GM23338 (cell line): ENCODE measurements at regions not wholly inside any gene's neighbourhood (a gene's known extent, or its start where the extent isn't known, plus 50 kb on each side); places are given as distances from the start of the nearest gene placed in this dataset.

Source experiments
- ATAC-seq: fragments of 200-7000 bp; cut with Tn5 transposase; 3 replicates; pipeline ENCODE4 v1.9.1; 2020
- DNase-seq: peaks from one replicate; pipeline ENCODE4 v3.0.0-alpha.2; 2015; ENCODE audit warnings: low spot score
- H2AFZ ChIP-seq: fragments of 200-600 bp; sonication (generic); 2 replicates; pipeline ENCODE4 v1.8.0; 2016; ENCODE audit warnings: antibody characterized with exemption, mild to moderate bottlenecking, moderate library complexity
- H3F3A ChIP-seq: fragments of 200-600 bp; sonication (generic); replicated peaks from 2 replicates; pipeline ENCODE4 v1.8.0; 2017; ENCODE audit warnings: antibody characterized with exemption, mixed run types, low read depth
- H3K27ac ChIP-seq: fragments of 200-600 bp; sonication (generic); 2 replicates; pipeline ENCODE4 v1.6.1; 2016; ENCODE audit warnings: low read depth
- H3K27me3 ChIP-seq: fragments of 200-600 bp; sonication (generic); 2 replicates; pipeline ENCODE4 v1.8.0; 2016; ENCODE audit warnings: mild to moderate bottlenecking, mixed run types, moderate library complexity; ENCODE audit not compliant: insufficient read depth
- H3K36me3 ChIP-seq: fragments of 200-600 bp; sonication (generic); 2 replicates; pipeline ENCODE4 v1.8.0; 2016; ENCODE audit warnings: mild to moderate bottlenecking; ENCODE audit not compliant: insufficient read depth
- H3K4me1 ChIP-seq: fragments of 200-600 bp; sonication (generic); 2 replicates; pipeline ENCODE4 v1.8.0; 2016; ENCODE audit warnings: mild to moderate bottlenecking, moderate library complexity; ENCODE audit not compliant: insufficient read depth
- H3K4me2 ChIP-seq: fragments of 200-600 bp; sonication (generic); 2 replicates; pipeline ENCODE4 v1.7.1; 2017; ENCODE audit warnings: mixed run types
- H3K4me3 ChIP-seq: fragments of 200-600 bp; sonication (generic); 2 replicates; pipeline ENCODE4 v1.6.1; 2016; ENCODE audit warnings: mixed run types
- H3K79me2 ChIP-seq: fragments of 200-600 bp; sonication (generic); replicated peaks from 2 replicates; pipeline ENCODE4 v1.8.0; 2017; ENCODE audit warnings: mild to moderate bottlenecking; ENCODE audit not compliant: insufficient read depth
- H3K9me2 ChIP-seq: fragments of 200-600 bp; sonication (generic); 2 replicates; pipeline ENCODE4 v1.8.0; 2017; ENCODE audit not compliant: insufficient read depth
- H4K20me1 ChIP-seq: fragments of 200-600 bp; sonication (generic); replicated peaks from 2 replicates; pipeline ENCODE4 v1.8.0; 2017; ENCODE audit warnings: mild to moderate bottlenecking; ENCODE audit not compliant: insufficient read depth
- H3K27ac Mint-ChIP-seq: 2 replicates; pipeline ENCODE4 v1.8.0; 2020; ENCODE audit warnings: inconsistent platforms, mild to moderate bottlenecking, moderate library complexity, mixed read lengths
- H3K27me3 Mint-ChIP-seq: 3 replicates; pipeline ENCODE4 v1.8.0; 2022; ENCODE audit warnings: low read depth, mild to moderate bottlenecking, moderate library complexity, mixed read lengths, inconsistent platforms; ENCODE audit not compliant: insufficient read depth, poor library complexity
- H3K36me3 Mint-ChIP-seq: 3 replicates; pipeline ENCODE4 v1.8.0; 2021; ENCODE audit warnings: low read depth, mild to moderate bottlenecking, inconsistent platforms, moderate library complexity, mixed read lengths
- H3K4me1 Mint-ChIP-seq: 3 replicates; pipeline ENCODE4 v1.8.0; 2020; ENCODE audit warnings: mild to moderate bottlenecking, inconsistent platforms, mixed read lengths
- H3K4me3 Mint-ChIP-seq: 3 replicates; pipeline ENCODE4 v1.8.0; 2021; ENCODE audit warnings: moderate library complexity, mild to moderate bottlenecking, inconsistent platforms, mixed read lengths
- H3K9me3 Mint-ChIP-seq: 3 replicates; pipeline ENCODE4 v1.8.0; 2020; ENCODE audit warnings: moderate library complexity, mild to moderate bottlenecking, inconsistent platforms, mixed read lengths
- CREB1 ChIP-seq: fragments of 250-450 bp; sonication (Bioruptor Pico); IDR thresholded peaks from 2 replicates; pipeline ENCODE4 v1.5.0; 2020; ENCODE audit warnings: low read depth, mild to moderate bottlenecking, moderate library complexity
- EZH2 ChIP-seq: fragments of 200-600 bp; sonication (generic); IDR thresholded peaks from one replicate; pipeline ENCODE4 v1.8.0; 2017; ENCODE audit warnings: antibody characterized with exemption, mild to moderate bottlenecking, low read depth; ENCODE audit not compliant: unreplicated experiment
- EZH2phosphoT487 ChIP-seq: fragments of 200-600 bp; sonication (generic); IDR thresholded peaks from one replicate; pipeline ENCODE4 v1.8.1; 2018; ENCODE audit warnings: antibody characterized with exemption; ENCODE audit not compliant: unreplicated experiment
- JUNB ChIP-seq: IDR thresholded peaks from one replicate; pipeline ENCODE4 v1.6.1; 2016; ENCODE audit warnings: antibody characterized with exemption; ENCODE audit not compliant: unreplicated experiment
- NANOG ChIP-seq: IDR thresholded peaks from 2 replicates; pipeline ENCODE4 v1.6.1; 2016; ENCODE audit warnings: antibody characterized with exemption, borderline replicate concordance
- POLR2AphosphoS5 ChIP-seq: IDR thresholded peaks from 2 replicates; pipeline ENCODE4 v1.6.1; 2016; ENCODE audit warnings: antibody characterized with exemption, low read depth
- STAT1 ChIP-seq: IDR thresholded peaks from one replicate; pipeline ENCODE4 v1.6.1; 2016; ENCODE audit warnings: antibody characterized with exemption; ENCODE audit not compliant: unreplicated experiment
- ZNF114 ChIP-seq: fragments of 250-450 bp; sonication (Bioruptor Pico); IDR thresholded peaks from 2 replicates; pipeline ENCODE4 v1.5.0; 2020; ENCODE audit warnings: mild to moderate bottlenecking, moderate library complexity
- ZNF331 ChIP-seq: fragments of 250-450 bp; sonication (Bioruptor Pico); IDR thresholded peaks from 2 replicates; pipeline ENCODE4 v1.5.0; 2020; ENCODE audit warnings: low read depth, mild to moderate bottlenecking, moderate library complexity
- TF ChIP-seq, protein P1 (sequence below), 2 experiments: fragments of 200-600 bp in 1 of 2; sonication (generic) in 1 of 2; conservative IDR thresholded peaks; 2 replicates each; pipeline versions ENCODE4 v1.5.1 to v1.6.1; 2016 to 2017; ENCODE audit warnings: antibody characterized with exemption in 2 of 2, low read depth in 2 of 2, mild to moderate bottlenecking in 2 of 2, moderate library complexity in 1 of 2
- TF ChIP-seq, protein P2 (sequence below): IDR thresholded peaks from one replicate; pipeline ENCODE4 v1.6.1; 2018; ENCODE audit warnings: antibody characterized with exemption; ENCODE audit not compliant: unreplicated experiment
- TF ChIP-seq, protein P3 (sequence below): fragments of 250-450 bp; sonication (Bioruptor Pico); IDR thresholded peaks from 2 replicates; pipeline ENCODE4 v1.5.0; 2020; ENCODE audit warnings: mild to moderate bottlenecking, moderate library complexity
- TF ChIP-seq, protein P4 (sequence below): IDR thresholded peaks from 2 replicates; pipeline ENCODE4 v1.6.1; 2016; ENCODE audit warnings: antibody characterized with exemption

DNA sequence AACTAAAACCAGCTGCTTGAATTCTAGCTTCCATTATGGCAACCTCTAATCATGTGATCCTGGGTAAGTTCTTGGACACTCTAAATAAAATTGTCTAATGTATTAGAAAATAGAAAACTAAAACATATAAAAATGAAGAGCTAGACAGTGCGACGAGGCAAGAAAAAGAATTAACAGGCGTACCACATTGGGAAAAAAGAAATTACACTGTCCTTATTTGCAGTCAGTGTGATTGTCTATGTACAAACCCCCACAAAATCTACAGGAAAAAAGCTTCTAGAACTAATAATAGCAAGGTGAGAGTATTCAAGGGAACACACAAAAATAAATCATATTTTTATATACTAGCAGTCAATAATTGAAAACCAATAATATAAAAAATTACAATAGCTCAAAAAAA, 625.6 kb upstream of the MKI67 start:
- peaks cover 2% of the 10 kb centered on the region for H3K27me3 Mint-ChIP-seq
- H3K9me3 Mint-ChIP-seq = peaks cover 5% of the 10 kb centered on the region; the same call in 2 of the 3 replicates
- no peaks in the 10 kb centered on the region for H3K4me1 Mint-ChIP-seq
- Histone ChIP-seq H3K4me3 (no peak overlapping the region), H4K20me1 (no peaks in the 10 kb centered on the region), H3K79me2 (no peaks in the 10 kb centered on the region), H3K36me3 (no peaks in the 10 kb centered on the region), H2AFZ (no peak overlapping the region), H3K27ac (no peak overlapping the region), H3K9me2 (no peaks in the 10 kb centered on the region), H3K4me1 (no peaks in the 10 kb centered on the region), H3F3A (no peaks in the 10 kb centered on the region), H3K4me2 (no peak overlapping the region), H3K27me3 (no peaks in the 10 kb centered on the region)
- H3K4me3 Mint-ChIP-seq = no peak overlapping the region
- DNase-seq (no peak), ATAC-seq (no peak)
- H3K36me3 Mint-ChIP-seq = peaks cover 4% of the 10 kb centered on the region; the same call in 1 of the 3 replicates
- H3K27ac Mint-ChIP-seq = no peak overlapping the region
- TF ChIP-seq JUNB = no peak
- no peak for TF ChIP-seq ZNF331 (CRISPR knock-in tag)
- TF ChIP-seq, protein P1, sequence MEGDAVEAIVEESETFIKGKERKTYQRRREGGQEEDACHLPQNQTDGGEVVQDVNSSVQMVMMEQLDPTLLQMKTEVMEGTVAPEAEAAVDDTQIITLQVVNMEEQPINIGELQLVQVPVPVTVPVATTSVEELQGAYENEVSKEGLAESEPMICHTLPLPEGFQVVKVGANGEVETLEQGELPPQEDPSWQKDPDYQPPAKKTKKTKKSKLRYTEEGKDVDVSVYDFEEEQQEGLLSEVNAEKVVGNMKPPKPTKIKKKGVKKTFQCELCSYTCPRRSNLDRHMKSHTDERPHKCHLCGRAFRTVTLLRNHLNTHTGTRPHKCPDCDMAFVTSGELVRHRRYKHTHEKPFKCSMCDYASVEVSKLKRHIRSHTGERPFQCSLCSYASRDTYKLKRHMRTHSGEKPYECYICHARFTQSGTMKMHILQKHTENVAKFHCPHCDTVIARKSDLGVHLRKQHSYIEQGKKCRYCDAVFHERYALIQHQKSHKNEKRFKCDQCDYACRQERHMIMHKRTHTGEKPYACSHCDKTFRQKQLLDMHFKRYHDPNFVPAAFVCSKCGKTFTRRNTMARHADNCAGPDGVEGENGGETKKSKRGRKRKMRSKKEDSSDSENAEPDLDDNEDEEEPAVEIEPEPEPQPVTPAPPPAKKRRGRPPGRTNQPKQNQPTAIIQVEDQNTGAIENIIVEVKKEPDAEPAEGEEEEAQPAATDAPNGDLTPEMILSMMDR (conservative IDR thresholded peaks at IDR 0.05; ENCODE audit: low read depth in 2 of 2) = no peak
- TF ChIP-seq, protein P2, sequence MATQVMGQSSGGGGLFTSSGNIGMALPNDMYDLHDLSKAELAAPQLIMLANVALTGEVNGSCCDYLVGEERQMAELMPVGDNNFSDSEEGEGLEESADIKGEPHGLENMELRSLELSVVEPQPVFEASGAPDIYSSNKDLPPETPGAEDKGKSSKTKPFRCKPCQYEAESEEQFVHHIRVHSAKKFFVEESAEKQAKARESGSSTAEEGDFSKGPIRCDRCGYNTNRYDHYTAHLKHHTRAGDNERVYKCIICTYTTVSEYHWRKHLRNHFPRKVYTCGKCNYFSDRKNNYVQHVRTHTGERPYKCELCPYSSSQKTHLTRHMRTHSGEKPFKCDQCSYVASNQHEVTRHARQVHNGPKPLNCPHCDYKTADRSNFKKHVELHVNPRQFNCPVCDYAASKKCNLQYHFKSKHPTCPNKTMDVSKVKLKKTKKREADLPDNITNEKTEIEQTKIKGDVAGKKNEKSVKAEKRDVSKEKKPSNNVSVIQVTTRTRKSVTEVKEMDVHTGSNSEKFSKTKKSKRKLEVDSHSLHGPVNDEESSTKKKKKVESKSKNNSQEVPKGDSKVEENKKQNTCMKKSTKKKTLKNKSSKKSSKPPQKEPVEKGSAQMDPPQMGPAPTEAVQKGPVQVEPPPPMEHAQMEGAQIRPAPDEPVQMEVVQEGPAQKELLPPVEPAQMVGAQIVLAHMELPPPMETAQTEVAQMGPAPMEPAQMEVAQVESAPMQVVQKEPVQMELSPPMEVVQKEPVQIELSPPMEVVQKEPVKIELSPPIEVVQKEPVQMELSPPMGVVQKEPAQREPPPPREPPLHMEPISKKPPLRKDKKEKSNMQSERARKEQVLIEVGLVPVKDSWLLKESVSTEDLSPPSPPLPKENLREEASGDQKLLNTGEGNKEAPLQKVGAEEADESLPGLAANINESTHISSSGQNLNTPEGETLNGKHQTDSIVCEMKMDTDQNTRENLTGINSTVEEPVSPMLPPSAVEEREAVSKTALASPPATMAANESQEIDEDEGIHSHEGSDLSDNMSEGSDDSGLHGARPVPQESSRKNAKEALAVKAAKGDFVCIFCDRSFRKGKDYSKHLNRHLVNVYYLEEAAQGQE = no peak
- no peak for TF ChIP-seq ZNF114
- TF ChIP-seq, protein P3, sequence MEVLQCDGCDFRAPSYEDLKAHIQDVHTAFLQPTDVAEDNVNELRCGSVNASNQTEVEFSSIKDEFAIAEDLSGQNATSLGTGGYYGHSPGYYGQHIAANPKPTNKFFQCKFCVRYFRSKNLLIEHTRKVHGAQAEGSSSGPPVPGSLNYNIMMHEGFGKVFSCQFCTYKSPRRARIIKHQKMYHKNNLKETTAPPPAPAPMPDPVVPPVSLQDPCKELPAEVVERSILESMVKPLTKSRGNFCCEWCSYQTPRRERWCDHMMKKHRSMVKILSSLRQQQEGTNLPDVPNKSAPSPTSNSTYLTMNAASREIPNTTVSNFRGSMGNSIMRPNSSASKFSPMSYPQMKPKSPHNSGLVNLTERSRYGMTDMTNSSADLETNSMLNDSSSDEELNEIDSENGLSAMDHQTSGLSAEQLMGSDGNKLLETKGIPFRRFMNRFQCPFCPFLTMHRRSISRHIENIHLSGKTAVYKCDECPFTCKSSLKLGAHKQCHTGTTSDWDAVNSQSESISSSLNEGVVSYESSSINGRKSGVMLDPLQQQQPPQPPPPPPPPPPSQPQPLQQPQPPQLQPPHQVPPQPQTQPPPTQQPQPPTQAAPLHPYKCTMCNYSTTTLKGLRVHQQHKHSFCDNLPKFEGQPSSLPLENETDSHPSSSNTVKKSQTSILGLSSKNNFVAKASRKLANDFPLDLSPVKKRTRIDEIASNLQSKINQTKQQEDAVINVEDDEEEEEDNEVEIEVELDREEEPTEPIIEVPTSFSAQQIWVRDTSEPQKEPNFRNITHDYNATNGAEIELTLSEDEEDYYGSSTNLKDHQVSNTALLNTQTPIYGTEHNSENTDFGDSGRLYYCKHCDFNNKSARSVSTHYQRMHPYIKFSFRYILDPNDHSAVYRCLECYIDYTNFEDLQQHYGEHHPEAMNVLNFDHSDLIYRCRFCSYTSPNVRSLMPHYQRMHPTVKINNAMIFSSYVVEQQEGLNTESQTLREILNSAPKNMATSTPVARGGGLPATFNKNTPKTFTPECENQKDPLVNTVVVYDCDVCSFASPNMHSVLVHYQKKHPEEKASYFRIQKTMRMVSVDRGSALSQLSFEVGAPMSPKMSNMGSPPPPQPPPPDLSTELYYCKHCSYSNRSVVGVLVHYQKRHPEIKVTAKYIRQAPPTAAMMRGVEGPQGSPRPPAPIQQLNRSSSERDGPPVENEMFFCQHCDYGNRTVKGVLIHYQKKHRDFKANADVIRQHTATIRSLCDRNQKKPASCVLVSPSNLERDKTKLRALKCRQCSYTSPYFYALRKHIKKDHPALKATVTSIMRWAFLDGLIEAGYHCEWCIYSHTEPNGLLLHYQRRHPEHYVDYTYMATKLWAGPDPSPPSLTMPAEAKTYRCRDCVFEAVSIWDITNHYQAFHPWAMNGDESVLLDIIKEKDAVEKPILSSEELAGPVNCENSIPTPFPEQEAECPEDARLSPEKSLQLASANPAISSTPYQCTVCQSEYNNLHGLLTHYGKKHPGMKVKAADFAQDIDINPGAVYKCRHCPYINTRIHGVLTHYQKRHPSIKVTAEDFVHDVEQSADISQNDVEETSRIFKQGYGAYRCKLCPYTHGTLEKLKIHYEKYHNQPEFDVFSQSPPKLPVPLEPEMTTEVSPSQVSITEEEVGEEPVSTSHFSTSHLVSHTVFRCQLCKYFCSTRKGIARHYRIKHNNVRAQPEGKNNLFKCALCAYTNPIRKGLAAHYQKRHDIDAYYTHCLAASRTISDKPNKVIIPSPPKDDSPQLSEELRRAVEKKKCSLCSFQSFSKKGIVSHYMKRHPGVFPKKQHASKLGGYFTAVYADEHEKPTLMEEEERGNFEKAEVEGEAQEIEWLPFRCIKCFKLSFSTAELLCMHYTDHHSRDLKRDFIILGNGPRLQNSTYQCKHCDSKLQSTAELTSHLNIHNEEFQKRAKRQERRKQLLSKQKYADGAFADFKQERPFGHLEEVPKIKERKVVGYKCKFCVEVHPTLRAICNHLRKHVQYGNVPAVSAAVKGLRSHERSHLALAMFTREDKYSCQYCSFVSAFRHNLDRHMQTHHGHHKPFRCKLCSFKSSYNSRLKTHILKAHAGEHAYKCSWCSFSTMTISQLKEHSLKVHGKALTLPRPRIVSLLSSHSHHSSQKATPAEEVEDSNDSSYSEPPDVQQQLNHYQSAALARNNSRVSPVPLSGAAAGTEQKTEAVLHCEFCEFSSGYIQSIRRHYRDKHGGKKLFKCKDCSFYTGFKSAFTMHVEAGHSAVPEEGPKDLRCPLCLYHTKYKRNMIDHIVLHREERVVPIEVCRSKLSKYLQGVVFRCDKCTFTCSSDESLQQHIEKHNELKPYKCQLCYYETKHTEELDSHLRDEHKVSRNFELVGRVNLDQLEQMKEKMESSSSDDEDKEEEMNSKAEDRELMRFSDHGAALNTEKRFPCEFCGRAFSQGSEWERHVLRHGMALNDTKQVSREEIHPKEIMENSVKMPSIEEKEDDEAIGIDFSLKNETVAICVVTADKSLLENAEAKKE (CRISPR knock-in tag) = no peak
- TF ChIP-seq EZH2phosphoT487 = no peak
- TF ChIP-seq STAT1 = no peak
- TF ChIP-seq, protein P4, sequence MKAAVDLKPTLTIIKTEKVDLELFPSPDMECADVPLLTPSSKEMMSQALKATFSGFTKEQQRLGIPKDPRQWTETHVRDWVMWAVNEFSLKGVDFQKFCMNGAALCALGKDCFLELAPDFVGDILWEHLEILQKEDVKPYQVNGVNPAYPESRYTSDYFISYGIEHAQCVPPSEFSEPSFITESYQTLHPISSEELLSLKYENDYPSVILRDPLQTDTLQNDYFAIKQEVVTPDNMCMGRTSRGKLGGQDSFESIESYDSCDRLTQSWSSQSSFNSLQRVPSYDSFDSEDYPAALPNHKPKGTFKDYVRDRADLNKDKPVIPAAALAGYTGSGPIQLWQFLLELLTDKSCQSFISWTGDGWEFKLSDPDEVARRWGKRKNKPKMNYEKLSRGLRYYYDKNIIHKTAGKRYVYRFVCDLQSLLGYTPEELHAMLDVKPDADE = no peak
- TF ChIP-seq NANOG = no peak
- no peak for TF ChIP-seq EZH2
- no peak for TF ChIP-seq CREB1 (CRISPR knock-in tag)
- no peak for TF ChIP-seq POLR2AphosphoS5
